KBM-7 (cell line): ENCODE measurements at regions not wholly inside any gene's neighbourhood (a gene's known extent, or its start where the extent isn't known, plus 50 kb on each side); places are given as distances from the start of the nearest gene placed in this dataset.

Experiments used
- DNase-seq: peaks from one replicate; pipeline ENCODE4 v3.0.0-alpha.2; 2015
- in situ Hi-C: fragments of 300-500 bp; cut with MboI; formaldehyde crosslinking; loops from 2 replicates; pipeline ENCODE4 v1.14.3; 2020; ENCODE audit warnings: low sequenced_read_pairs, low pct_unique_long_range_greater_than_20kb, mixed read lengths

GRCh38 chr18:6465281-6465680 is 50.6 kb upstream of the L3MBTL4 start:
- in situ Hi-C loops: no loop called here
- no peak for DNase-seq

DNA sequence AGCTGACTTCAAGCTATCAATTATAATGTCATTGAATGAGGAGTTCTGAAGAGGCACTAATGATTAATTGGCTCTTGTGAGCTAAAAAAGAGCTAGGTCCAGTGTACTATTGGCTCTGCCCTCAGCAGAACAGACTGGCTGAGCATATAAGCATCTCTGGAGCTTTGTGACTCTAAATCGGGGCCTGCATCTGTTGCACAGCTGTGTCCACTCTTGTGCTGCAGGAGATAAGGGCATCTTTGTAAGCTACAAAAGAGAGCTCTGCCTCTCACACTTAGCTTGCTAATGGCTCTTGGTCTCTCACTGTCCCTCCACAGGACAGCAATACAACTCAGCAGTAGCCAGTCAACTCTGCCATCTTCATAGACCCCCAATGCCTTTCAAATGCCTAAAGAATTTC is 61.5 kb upstream of the L3MBTL4 start:
- DNase-seq: no peak
- in situ Hi-C loops: no loop called here

- in situ Hi-C loops: no loop called here
- no peak for DNase-seq
These were observed 62.2 kb upstream of the L3MBTL4 start for GRCh38 chr18:6476880-6477279.

DNA sequence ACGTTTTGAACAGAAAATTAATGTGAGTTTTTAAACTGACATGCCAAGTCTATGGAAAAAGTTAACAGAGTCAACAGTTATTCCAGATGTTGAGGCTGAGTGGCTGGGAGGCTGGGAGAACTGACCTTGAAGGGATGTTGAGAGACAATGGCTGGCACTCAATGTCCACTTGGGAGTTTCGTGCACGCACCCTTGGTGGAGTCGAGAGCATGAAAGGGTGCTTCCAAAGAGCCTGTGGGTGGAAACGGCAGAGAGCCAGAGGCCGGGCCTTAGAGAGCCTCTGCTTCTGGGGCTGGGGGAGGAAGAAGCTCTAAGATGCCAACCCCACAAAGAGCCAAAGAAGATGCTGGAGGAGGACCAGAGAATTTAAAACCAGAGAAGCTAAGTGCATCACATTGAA is 63.4 kb upstream of the L3MBTL4 start:
- in situ Hi-C loops: no loop called here
- no peak for DNase-seq

- DNase-seq: no peak
- in situ Hi-C loops: no loop called here
These were observed 65.0 kb upstream of the L3MBTL4 start for GRCh38 chr18:6479699-6480098.

- peak; percentile 14 for DNase-seq
- in situ Hi-C loops: no loop called here
These were observed 67.7 kb upstream of the L3MBTL4 start for GRCh38 chr18:6482198-6482977.

GRCh38 chr18:6484659-6485058 is 69.9 kb upstream of the L3MBTL4 start:
- in situ Hi-C loops: no loop called here
- no peak for DNase-seq

DNA sequence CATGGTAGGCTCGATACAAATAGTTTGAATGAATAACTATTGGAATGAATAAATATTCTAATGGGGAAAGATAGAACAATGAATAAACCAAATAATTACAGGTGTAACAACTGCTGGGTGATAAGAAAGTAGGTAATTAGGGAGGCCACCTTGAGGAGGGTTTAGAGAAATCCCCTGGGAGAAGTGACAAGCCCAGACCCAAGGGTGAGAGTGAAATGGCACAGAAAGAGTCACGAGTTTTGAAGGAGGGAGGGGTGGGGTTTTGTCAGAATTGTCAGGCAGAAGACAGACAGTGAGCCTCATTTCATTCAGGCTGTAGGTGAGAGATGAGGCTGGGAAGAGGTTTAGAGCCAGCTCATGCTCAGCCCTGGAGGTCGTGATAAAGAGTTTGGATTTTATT is 71.6 kb upstream of the L3MBTL4 start:
- in situ Hi-C loops: no loop called here
- DNase-seq: no peak

- in situ Hi-C loops: no loop called here
- DNase-seq: no peak
These were observed 72.2 kb upstream of the L3MBTL4 start for GRCh38 chr18:6486764-6487426.

DNA sequence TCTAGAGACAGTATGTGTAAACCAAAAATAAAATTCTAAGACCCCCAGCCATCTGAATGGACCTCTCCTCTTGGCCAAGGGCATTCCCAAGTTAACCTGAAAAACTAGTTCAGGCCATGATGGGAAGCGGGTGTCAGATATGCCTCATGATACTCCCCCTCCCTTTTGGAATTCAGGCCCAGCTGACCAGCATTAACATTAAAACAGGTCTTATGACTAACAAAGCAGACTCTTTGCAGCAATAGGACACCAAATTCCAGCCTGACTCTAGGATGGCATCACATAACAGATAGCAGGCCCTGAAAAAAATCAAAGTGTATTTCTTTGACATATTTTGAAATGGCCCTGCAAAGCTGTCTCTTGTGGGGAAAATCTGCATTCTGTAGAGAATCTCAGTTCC is 73.3 kb upstream of the L3MBTL4 start:
- DNase-seq: no peak
- in situ Hi-C loops: no loop called here

DNA sequence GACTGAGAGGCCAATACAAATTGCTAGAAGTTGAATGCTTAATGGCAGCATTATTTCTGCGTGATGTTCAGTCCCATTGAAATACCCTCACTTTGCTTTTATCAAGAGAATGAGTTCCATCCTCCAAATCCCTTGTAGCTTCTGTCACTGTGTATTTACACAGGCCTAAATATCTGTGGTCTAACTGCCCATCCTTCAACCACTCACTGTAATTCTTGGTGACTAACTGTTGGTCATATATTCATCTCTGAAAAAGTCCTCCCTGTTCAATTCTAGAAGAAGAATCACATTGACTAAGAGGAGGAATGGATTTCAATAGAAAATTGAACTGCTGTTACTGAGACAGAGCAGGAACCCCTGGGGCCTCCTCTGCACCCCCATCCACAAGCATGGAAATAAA is 74.2 kb upstream of the L3MBTL4 start:
- in situ Hi-C loops: no loop called here
- no peak for DNase-seq

DNA sequence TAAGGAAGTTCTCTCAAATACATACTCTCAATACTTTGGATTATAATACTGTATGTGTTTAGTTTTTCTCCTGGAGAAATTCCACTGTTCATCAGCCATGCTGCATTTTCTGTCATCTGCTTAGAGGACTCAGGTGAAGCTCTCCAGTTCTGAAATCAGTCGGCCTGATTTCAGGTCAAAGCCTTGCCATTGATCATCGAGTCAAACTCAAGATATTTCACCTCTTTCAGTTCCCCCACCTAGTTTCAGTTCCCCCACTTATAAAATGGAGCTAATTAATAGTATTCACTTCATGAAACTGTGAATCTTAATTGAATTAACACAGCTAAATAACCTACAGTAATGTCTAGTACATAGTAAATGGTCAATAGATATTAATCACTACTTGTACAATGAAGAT is 75.3 kb upstream of the L3MBTL4 start:
- no peak for DNase-seq
- in situ Hi-C loops: no loop called here

DNA sequence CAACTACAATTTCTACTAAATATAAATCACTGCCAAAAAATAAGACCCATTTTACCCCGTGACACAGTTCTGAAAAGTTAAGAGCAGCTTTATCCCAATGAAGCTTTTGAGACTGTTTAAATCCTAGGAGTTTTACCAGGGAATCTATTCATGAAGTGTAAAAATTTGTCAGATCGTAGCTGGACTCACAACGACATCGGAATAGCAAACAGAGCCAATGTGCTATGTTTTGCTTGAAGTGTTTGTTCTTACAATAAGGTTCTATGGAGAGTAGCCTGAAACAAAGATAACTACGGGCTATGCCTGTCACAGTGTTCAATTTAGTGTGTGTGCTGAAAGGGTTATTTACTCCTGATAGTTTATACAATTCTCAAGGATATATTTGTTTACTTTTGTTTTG is 78.5 kb upstream of the L3MBTL4 start:
- no peak for DNase-seq

GRCh38 chr18:6495536-6495935 is 80.8 kb upstream of the L3MBTL4 start:
- in situ Hi-C loops: no loop called here
- DNase-seq: no peak

More for the DNA sequence above, 78.5 kb upstream of the L3MBTL4 start:
- in situ Hi-C loops: no loop called here

DNA sequence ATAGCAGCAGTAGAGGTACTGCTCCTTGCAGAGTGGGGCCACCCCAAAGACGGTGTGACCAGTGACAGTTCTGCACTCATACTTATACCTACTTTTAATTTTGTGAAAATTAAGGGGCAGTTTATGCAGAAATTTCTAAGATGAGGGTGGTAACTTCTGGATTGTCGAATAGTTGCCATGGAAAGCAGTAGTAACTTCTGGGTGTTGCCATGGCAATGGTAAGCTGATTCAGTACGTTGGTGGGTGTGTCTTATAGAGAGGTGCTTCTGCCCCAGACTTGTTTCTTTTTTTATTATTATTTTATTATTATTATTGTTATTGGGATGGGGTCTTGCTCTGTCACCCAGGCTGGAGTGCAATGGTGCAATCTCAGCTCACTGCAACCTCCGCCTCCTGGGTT is 82.8 kb upstream of the L3MBTL4 start:
- in situ Hi-C loops: no loop called here
- DNase-seq: no peak

- DNase-seq: no peak
These were observed 83.7 kb upstream of the L3MBTL4 start for GRCh38 chr18:6498289-6498856.

DNA sequence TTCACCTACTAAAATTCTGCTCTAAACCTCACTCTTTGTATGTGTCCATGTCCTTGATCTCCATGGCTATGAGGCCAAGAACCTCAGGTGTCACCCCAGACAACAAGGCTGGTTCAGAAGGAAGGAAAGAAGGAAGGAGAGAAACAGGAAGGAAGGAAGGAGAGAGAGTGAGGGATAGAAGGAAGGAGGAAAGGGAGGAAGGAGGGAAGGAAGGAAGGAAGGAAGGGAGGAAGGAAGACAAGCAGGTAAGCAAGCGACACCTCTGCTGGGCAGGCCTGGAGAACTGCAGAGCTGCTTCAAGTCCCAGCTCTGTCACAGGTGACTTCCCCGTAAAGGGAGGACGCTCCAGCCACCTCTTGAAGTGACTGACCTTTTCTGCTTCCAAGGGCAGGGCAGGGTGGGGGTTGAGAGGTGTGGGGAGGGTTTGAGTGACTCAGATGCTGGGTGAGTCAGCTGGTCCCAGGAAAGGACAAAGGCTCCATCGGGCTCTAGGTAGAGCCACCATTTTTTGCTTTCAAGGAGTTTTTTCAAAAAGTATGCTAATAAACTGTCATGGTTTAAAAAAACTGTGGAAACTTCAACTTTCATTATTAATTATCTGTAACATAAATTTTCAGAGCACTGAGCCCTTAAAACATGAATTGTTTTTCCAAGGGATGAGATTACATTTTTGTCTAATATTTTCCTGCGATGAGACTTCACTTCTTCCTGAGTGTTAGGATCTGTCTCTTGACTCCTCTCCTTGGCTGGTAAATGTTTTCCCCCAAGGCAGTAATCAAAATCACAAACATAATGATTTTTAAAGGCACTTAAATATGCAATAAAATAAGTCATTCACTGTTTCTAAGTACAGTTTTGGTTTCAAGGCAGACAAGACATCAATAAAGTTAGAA is 90.1 kb upstream of the L3MBTL4 start:
- DNase-seq: no peak
- in situ Hi-C loops: no loop called here

More at GRCh38 chr18:6498289-6498856, 83.7 kb upstream of the L3MBTL4 start:
- in situ Hi-C loops: no loop called here

DNA sequence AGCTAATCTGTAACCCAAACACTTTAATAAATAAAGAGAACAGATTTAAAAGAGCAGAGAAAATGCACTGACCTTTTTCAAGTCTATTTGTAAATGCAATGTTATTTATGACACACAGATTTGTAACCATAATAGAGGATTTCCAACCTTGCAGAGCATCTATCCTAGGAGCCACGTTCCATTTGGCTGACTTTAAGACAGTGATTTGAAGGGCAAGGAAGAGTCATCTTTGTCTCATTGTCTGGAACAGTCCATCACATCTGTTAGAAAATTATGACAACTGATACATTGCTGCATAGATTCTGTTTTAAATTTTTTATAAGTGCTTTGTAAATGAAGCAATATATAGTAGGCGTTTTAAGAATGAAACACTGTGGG is 90.8 kb upstream of the L3MBTL4 start:
- no peak for DNase-seq
- in situ Hi-C loops: no loop called here

DNA sequence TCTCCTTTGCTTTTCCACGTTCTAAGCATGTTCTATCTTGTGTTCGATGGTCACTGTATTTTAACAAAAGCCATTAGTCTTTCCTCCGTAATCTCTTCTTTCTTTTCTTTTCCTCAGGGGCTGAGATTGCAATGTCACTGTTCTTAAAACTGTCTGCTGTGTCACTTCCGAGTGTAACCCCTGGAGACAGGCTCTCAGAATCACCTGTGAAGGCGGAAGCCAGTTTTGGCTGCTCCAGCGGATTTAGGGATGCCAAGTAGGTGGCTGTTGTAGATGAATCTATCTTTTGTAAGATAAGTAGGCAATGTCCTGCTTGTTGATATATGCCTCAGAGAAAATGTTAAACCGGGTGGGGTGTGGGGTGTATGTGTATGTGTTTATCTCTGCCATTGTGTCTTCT is 94.7 kb upstream of the L3MBTL4 start:
- in situ Hi-C loops: no loop called here
- no peak for DNase-seq

GRCh38 chr18:6509832-6510231 is 95.1 kb upstream of the L3MBTL4 start:
- no peak for DNase-seq
- in situ Hi-C loops: no loop called here
